Vagina (tissue), 2 donors: ENCODE measurements at regions not wholly inside any gene's neighbourhood (a gene's known extent, or its start where the extent isn't known, plus 50 kb on each side); places are given as distances from the start of the nearest gene placed in this dataset.
"Not testable (repeated sequence)": the region's sequence is repeated elsewhere in the genome, so short reads cannot be mapped to it uniquely, and the experiment has no call there.

Source experiments
- POLR2A ChIP-seq, 2 donors: fragments of 450-650 bp; IDR thresholded peaks; one replicate each; pipeline ENCODE4 v1.6.1; 2017; ENCODE audit warnings: antibody characterized with exemption in 2 of 2, mild to moderate bottlenecking in 2 of 2, moderate library complexity in 2 of 2
- POLR2AphosphoS5 ChIP-seq, 2 donors: sonication (generic); formaldehyde crosslinking; IDR thresholded peaks; one replicate each; pipeline ENCODE4 v1.9.0; 2017; ENCODE audit warnings: antibody characterized with exemption in 2 of 2, mild to moderate bottlenecking in 2 of 2, low read depth in 1 of 2; ENCODE audit not compliant: insufficient read depth in 1 of 2
- TF ChIP-seq, protein P1 (sequence below), 3 experiments: fragments of 450-650 bp in 2 of 3; fragments of 200-600 bp in 1 of 3; sonication (generic) in 1 of 3; IDR thresholded peaks; one replicate each; pipeline ENCODE4 v1.5.1; 2017 to 2019; ENCODE audit warnings: antibody characterized with exemption in 3 of 3, mild to moderate bottlenecking in 2 of 3, moderate library complexity in 2 of 3

DNA sequence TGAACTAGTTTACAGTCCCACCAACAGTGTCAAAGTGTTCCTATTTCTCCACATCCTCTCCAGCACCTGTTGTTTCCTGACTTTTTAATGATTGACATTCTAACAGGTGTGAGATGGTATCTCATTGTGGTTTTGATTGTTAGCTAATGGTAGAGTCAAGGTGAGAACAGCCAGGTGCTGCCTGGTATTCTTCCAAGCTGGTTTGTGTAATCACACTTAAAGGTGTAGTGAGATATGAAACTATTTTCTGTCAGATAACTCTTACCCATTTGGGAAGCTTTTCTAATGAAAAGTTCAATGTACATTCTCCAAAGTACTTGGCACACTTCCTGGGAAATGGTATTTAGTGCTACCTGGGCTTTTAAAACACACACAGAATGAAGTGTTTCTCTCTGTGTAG lies 343.3 kb upstream of the OR4C13 start:
- TF ChIP-seq, protein P1, sequence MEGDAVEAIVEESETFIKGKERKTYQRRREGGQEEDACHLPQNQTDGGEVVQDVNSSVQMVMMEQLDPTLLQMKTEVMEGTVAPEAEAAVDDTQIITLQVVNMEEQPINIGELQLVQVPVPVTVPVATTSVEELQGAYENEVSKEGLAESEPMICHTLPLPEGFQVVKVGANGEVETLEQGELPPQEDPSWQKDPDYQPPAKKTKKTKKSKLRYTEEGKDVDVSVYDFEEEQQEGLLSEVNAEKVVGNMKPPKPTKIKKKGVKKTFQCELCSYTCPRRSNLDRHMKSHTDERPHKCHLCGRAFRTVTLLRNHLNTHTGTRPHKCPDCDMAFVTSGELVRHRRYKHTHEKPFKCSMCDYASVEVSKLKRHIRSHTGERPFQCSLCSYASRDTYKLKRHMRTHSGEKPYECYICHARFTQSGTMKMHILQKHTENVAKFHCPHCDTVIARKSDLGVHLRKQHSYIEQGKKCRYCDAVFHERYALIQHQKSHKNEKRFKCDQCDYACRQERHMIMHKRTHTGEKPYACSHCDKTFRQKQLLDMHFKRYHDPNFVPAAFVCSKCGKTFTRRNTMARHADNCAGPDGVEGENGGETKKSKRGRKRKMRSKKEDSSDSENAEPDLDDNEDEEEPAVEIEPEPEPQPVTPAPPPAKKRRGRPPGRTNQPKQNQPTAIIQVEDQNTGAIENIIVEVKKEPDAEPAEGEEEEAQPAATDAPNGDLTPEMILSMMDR (IDR thresholded peaks at IDR 0.05): not testable (repeated sequence)
- TF ChIP-seq POLR2A (IDR thresholded peaks at IDR 0.05); POLR2AphosphoS5 (IDR thresholded peaks at IDR 0.05; ENCODE audit: insufficient read depth in 1 of 2, low read depth in 1 of 2): not testable (repeated sequence)
